ENCODE measurements at regions not wholly inside any gene's neighbourhood (a gene's known extent, or its start where the extent isn't known, plus 50 kb on each side); places are given as distances from the start of the nearest gene placed in this dataset.
"Not testable (repeated sequence)": the region's sequence is repeated elsewhere in the genome, so short reads cannot be mapped to it uniquely, and the experiment has no call there.

DNA sequence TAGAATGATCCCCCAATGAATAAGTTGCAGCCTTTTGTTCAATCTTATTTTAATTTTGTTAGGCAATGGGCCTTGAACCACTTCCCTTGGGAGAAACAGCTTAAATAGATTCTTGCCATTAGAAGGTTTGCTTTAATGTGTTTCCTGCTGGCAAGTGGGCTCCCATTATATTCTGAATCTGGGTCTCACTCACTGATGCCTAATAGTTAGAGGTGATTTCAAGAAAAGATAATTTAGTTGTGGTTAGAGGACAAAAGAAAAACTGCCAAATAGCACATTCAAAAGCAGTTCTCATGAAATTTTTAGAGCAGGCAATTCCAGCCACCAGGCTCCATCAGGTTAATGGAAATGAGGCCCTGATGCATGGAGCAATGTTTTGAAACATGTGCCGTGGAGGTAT lies 362.6 kb upstream of the CHORDC1 start:
- no peak for TF ChIP-seq CTCF (IDR thresholded peaks at IDR 0.05; ENCODE audit: unreplicated experiment)
- H3K4me1 Mint-ChIP-seq (ENCODE audit: unreplicated experiment) = no peaks in the 10 kb centered on the region
- no peaks in the 10 kb centered on the region for H3K36me3 Mint-ChIP-seq (ENCODE audit: low read depth, unreplicated experiment)
- H3K9me3 Mint-ChIP-seq (ENCODE audit: unreplicated experiment) = peaks cover 9% of the 10 kb centered on the region
- no peaks in the 10 kb centered on the region for H3K27me3 Mint-ChIP-seq (ENCODE audit: unreplicated experiment)
- no peak overlapping the region for H3K4me3 Mint-ChIP-seq (ENCODE audit: unreplicated experiment)
- no peak overlapping the region for H3K27ac Mint-ChIP-seq (ENCODE audit: unreplicated experiment)
- no peak for DNase-seq (ENCODE audit: low spot score)

DNA sequence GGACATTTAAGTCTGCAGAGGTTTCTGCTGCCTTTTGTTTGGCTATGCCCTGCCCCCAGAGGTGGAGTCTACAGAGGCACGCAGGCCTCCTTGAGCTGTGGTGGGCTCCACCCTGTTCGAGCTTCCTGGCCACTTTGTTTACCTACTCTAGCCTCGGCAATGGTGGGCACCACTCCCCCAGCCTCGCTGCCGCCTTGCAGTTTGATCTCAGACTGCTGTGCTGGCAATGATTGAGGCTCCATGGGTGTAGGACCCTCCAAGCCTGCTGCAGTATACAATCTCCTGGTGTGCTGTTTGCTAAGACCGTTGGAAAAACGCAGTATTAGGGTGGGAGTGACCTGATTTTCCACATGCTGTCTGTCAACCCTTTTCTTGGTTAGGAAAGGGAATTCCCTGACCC lies 360.1 kb upstream of the CHORDC1 start:
- H3K4me3 Mint-ChIP-seq (ENCODE audit: unreplicated experiment); H3K9me3 Mint-ChIP-seq (ENCODE audit: unreplicated experiment); H3K4me1 Mint-ChIP-seq (ENCODE audit: unreplicated experiment); DNase-seq (ENCODE audit: low spot score); H3K36me3 Mint-ChIP-seq (ENCODE audit: low read depth, unreplicated experiment); H3K27ac Mint-ChIP-seq (ENCODE audit: unreplicated experiment); H3K27me3 Mint-ChIP-seq (ENCODE audit: unreplicated experiment): not testable (repeated sequence)

DNA sequence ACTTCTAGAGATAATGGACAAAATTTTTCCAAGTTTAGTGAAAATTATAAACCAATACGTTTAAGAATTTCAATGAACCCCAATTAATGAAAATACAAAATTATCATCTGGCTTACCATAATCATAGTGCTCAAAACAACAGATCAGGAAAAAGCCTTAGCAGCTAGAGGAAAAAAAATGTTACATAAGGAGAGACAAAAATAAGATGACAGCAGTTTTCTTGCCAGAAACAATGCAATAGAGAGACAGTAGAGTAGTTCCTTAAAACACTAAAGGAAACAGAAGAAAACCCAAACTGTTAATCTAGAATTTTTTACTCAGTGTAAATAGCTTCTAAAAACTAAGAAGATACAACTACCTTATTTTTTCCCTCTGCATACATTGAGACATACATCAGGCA lies 341.7 kb upstream of the CHORDC1 start:
- H3K9me3 Mint-ChIP-seq (ENCODE audit: unreplicated experiment) = no peaks in the 10 kb centered on the region
- H3K36me3 Mint-ChIP-seq (ENCODE audit: low read depth, unreplicated experiment) = no peaks in the 10 kb centered on the region
- H3K27ac Mint-ChIP-seq (ENCODE audit: unreplicated experiment) = no peak overlapping the region
- DNase-seq (ENCODE audit: low spot score) = no peak
- no peak for TF ChIP-seq CTCF (IDR thresholded peaks at IDR 0.05; ENCODE audit: unreplicated experiment)
- H3K27me3 Mint-ChIP-seq (ENCODE audit: unreplicated experiment) = no peaks in the 10 kb centered on the region
- H3K4me1 Mint-ChIP-seq (ENCODE audit: unreplicated experiment) = no peaks in the 10 kb centered on the region
- no peak overlapping the region for H3K4me3 Mint-ChIP-seq (ENCODE audit: unreplicated experiment)

GRCh38 chr11:90558328-90558865 lies 335.5 kb upstream of the CHORDC1 start:
- Mint-ChIP-seq H3K4me3 (ENCODE audit: unreplicated experiment) (no peak overlapping the region), H3K27ac (ENCODE audit: unreplicated experiment) (no peak overlapping the region), H3K27me3 (ENCODE audit: unreplicated experiment) (no peaks in the 10 kb centered on the region), H3K4me1 (ENCODE audit: unreplicated experiment) (no peaks in the 10 kb centered on the region), H3K36me3 (ENCODE audit: low read depth, unreplicated experiment) (no peaks in the 10 kb centered on the region), H3K9me3 (ENCODE audit: unreplicated experiment) (no peaks in the 10 kb centered on the region)
- no peak for DNase-seq (ENCODE audit: low spot score)
- TF ChIP-seq CTCF (IDR thresholded peaks at IDR 0.05; ENCODE audit: unreplicated experiment) = no peak

DNA sequence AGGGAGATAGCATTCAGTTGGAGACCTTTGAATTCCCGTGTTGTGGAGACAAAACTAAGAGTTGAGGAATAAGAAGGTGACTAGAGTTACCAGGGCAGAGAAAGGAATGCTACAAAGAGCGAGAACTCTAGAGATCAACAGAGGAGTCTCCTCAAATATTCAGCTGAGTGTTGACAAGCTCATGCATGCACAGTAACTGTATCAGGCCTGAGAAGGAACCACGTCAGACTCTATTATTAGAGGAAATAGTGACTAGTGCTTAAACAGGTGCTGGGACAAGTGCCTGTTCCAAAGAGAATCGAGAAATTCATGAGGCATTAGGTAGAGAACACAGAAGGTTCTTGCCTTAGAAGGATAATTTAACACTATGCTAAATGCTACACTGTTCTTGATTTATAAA lies 333.8 kb upstream of the CHORDC1 start:
- DNase-seq (ENCODE audit: low spot score) = no peak
- H3K27me3 Mint-ChIP-seq (ENCODE audit: unreplicated experiment) = peaks cover 2% of the 10 kb centered on the region
- H3K27ac Mint-ChIP-seq (ENCODE audit: unreplicated experiment) = no peak overlapping the region
- TF ChIP-seq CTCF (IDR thresholded peaks at IDR 0.05; ENCODE audit: unreplicated experiment) = no peak
- H3K4me3 Mint-ChIP-seq (ENCODE audit: unreplicated experiment) = no peak overlapping the region
- no peaks in the 10 kb centered on the region for H3K4me1 Mint-ChIP-seq (ENCODE audit: unreplicated experiment)
- H3K36me3 Mint-ChIP-seq (ENCODE audit: low read depth, unreplicated experiment) = no peaks in the 10 kb centered on the region
- H3K9me3 Mint-ChIP-seq (ENCODE audit: unreplicated experiment) = no peaks in the 10 kb centered on the region

DNA sequence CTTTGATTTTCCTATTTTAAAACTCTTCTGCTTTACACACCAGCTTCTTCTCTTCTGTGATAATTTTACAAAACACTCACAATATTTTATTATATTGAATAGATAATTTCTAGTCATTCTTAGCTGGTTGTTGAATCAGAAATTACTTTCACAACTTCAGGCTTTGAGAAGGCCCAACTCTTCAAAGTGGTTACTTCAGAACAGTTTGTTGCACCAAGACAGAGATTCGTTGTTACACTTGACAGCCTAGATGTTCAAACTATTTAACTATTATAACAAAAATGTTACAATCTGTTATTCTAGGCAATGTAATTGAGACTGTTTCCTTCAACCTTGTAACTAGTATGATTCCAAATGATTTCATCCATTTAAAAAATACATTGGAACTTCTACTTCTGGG lies 333.2 kb upstream of the CHORDC1 start:
- Mint-ChIP-seq H3K9me3 (ENCODE audit: unreplicated experiment) (no peaks in the 10 kb centered on the region), H3K4me1 (ENCODE audit: unreplicated experiment) (no peaks in the 10 kb centered on the region), H3K4me3 (ENCODE audit: unreplicated experiment) (no peak overlapping the region), H3K27me3 (ENCODE audit: unreplicated experiment) (peaks cover 2% of the 10 kb centered on the region), H3K27ac (ENCODE audit: unreplicated experiment) (no peak overlapping the region), H3K36me3 (ENCODE audit: low read depth, unreplicated experiment) (no peaks in the 10 kb centered on the region)
- no peak for DNase-seq (ENCODE audit: low spot score)
- no peak for TF ChIP-seq CTCF (IDR thresholded peaks at IDR 0.05; ENCODE audit: unreplicated experiment)
